Smooth muscle cell (in vitro differentiated cells): ENCODE measurements at regions not wholly inside any gene's neighbourhood (a gene's known extent, or its start where the extent isn't known, plus 50 kb on each side); places are given as distances from the start of the nearest gene placed in this dataset.

Experiments
- DNase-seq: peaks from one replicate; lab custom pipeline; 2025; ENCODE audit not compliant: unreplicated experiment; lab: John Stamatoyannopoulos, UW
- H2AFZ ChIP-seq: fragments of 200-600 bp; sonication (generic); 2 replicates; pipeline ENCODE4 v1.6.0; 2016; ENCODE audit warnings: antibody characterized with exemption, low read depth, mild to moderate bottlenecking
- H3F3A ChIP-seq: fragments of 200-600 bp; sonication (generic); 2 replicates; pipeline ENCODE4 v1.6.0; 2017; ENCODE audit warnings: antibody characterized with exemption, low read depth
- H3K27ac ChIP-seq: fragments of 200-600 bp; sonication (generic); 2 replicates; pipeline ENCODE4 v1.5.1; 2016; ENCODE audit warnings: low read depth, mild to moderate bottlenecking
- H3K27me3 ChIP-seq: fragments of 200-600 bp; sonication (generic); 2 replicates; pipeline ENCODE4 v1.6.1; 2016; ENCODE audit warnings: low read depth, mild to moderate bottlenecking
- H3K36me3 ChIP-seq: fragments of 200-600 bp; sonication (generic); 2 replicates; pipeline ENCODE4 v1.5.1; 2016; ENCODE audit warnings: low read depth
- H3K4me1 ChIP-seq: fragments of 200-600 bp; sonication (generic); 2 replicates; pipeline ENCODE4 v1.5.1; 2016; ENCODE audit warnings: low read depth
- H3K4me2 ChIP-seq: fragments of 200-600 bp; sonication (generic); 2 replicates; pipeline ENCODE4 v1.6.0; 2016; ENCODE audit warnings: mild to moderate bottlenecking
- H3K4me3 ChIP-seq: fragments of 200-600 bp; sonication (generic); 2 replicates; pipeline ENCODE4 v1.5.1; 2016; ENCODE audit warnings: mild to moderate bottlenecking
- H3K79me2 ChIP-seq: fragments of 200-600 bp; sonication (generic); 2 replicates; pipeline ENCODE4 v1.6.0; 2016; ENCODE audit warnings: low read depth, mild to moderate bottlenecking
- H3K9ac ChIP-seq: fragments of 200-600 bp; sonication (generic); 2 replicates; pipeline ENCODE4 v1.6.0; 2016; ENCODE audit warnings: low read depth
- H3K9me3 ChIP-seq: fragments of 200-600 bp; sonication (generic); replicated peaks from 2 replicates; pipeline ENCODE4 v1.5.1; 2016; ENCODE audit warnings: low read depth
- H4K20me1 ChIP-seq: fragments of 200-600 bp; sonication (generic); 2 replicates; pipeline ENCODE4 v1.6.0; 2016; ENCODE audit warnings: low read depth
- CTCF ChIP-seq: fragments of 200-600 bp; sonication (generic); IDR thresholded peaks from 2 replicates; pipeline ENCODE4 v1.5.1; 2017; ENCODE audit warnings: borderline replicate concordance, mild to moderate bottlenecking, antibody characterized with exemption; ENCODE audit not compliant: insufficient read depth, poor library complexity, severe bottlenecking
- WGBS: methylation state at CpG from one replicate; pipeline ENCODE4 v1.1.7; 2016; ENCODE audit warnings: low lambda C conversion rate; 5-methylcytosine and 5-hydroxymethylcytosine counted together

GRCh38 chr6:139577763-139578604, 203.5 kb upstream of the CITED2 start:
- H3K4me2 ChIP-seq: peak overlapping the region; percentile 81
- H4K20me1 ChIP-seq: no peaks in the 10 kb centered on the region
- peak overlapping the region; percentile 80 for H3K9ac ChIP-seq
- H3K9me3 ChIP-seq: no peaks in the 10 kb centered on the region
- no peak overlapping the region for H3K4me3 ChIP-seq
- H3K27ac ChIP-seq: peak overlapping the region; percentile 98
- H3K4me1 ChIP-seq: peaks cover 8% of the 10 kb centered on the region
- DNase-seq: no peak
- peaks cover 14% of the 10 kb centered on the region for H3F3A ChIP-seq
- H3K27me3 ChIP-seq: no peaks in the 10 kb centered on the region
- 52% methylated on average over 7 of the region's 7 CpGs for WGBS
- no peaks in the 10 kb centered on the region for H3K36me3 ChIP-seq
- no peak for TF ChIP-seq CTCF
- peak overlapping the region; percentile 6 for H2AFZ ChIP-seq
- H3K79me2 ChIP-seq: no peaks in the 10 kb centered on the region

- Histone ChIP-seq H3K9me3 (no peaks in the 10 kb centered on the region), H3K4me2 (peak overlapping the region; percentile 81), H2AFZ (peak overlapping the region; percentile 6), H4K20me1 (no peaks in the 10 kb centered on the region), H3K9ac (peak overlapping the region; percentile 80), H3K79me2 (no peaks in the 10 kb centered on the region), H3K4me1 (peaks cover 8% of the 10 kb centered on the region), H3K4me3 (no peak overlapping the region), H3K36me3 (no peaks in the 10 kb centered on the region), H3K27ac (peak overlapping the region; percentile 98), H3F3A (peaks cover 14% of the 10 kb centered on the region), H3K27me3 (no peaks in the 10 kb centered on the region)
- no peak for DNase-seq
- TF ChIP-seq CTCF: no peak
- 93% methylated on average over 5 of the region's 5 CpGs for WGBS
Observed at GRCh38 chr6:139577124-139577762, 202.8 kb upstream of the CITED2 start.

GRCh38 chr6:139572001-139572400, 197.6 kb upstream of the CITED2 start:
- H3K4me2 ChIP-seq: no peak overlapping the region
- H3K27me3 ChIP-seq: no peaks in the 10 kb centered on the region
- no peak overlapping the region for H2AFZ ChIP-seq
- peaks cover 15% of the 10 kb centered on the region for H3K4me1 ChIP-seq
- H3K4me3 ChIP-seq: no peak overlapping the region
- H3K9ac ChIP-seq: no peak overlapping the region
- no peaks in the 10 kb centered on the region for H3F3A ChIP-seq
- H3K27ac ChIP-seq: no peak overlapping the region
- no peaks in the 10 kb centered on the region for H4K20me1 ChIP-seq
- H3K79me2 ChIP-seq: no peaks in the 10 kb centered on the region
- 82% methylated on average over 1 of the region's 1 CpG for WGBS
- H3K36me3 ChIP-seq: no peaks in the 10 kb centered on the region
- TF ChIP-seq CTCF: no peak
- DNase-seq: no peak
- H3K9me3 ChIP-seq: no peaks in the 10 kb centered on the region
